ENCODE measurements at regions not wholly inside any gene's neighbourhood (a gene's known extent, or its start where the extent isn't known, plus 50 kb on each side); places are given as distances from the start of the nearest gene placed in this dataset.
A peak's percentile ranks its signal among the peaks of the same experiment; 100 is the strongest.
"Not testable (repeated sequence)": the region's sequence is repeated elsewhere in the genome, so short reads cannot be mapped to it uniquely, and the experiment has no call there.

DNA sequence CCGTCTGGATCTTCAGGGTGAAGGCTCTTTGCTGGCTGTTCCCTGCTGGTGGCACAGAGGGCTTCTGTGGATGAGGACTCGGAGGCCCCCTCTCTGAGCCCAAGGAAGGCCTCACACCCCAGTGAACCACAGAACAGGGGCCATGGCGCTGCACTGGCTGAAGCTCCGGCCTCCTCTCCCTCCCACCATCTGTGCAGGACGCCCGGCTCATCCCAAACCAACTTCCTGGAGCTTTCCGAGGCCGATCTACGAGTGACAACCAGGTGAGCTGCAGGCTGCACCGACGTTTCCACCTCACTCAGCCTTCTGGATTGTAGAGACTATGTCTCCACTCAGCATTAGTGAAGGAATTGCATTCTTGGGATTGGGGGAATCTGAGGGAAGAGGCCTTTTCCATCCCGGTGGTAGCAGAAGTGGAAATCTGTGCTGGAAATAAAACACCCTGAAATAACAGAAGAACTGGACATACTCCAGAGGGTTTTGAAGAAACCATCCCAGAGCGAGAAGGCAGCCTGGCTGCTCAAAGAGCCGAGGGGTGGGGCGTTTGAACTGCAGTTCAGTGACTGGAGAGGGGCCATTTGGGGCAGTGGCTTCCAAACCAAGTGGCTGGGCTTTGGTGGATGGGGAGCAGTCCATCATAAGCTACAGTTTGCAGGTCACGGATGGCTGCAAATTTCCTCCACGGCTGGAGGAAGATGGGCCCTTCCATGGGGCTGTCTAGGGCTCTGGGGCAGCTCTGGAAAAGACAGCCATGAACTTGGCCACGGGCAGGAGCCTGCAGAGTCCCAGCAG, 120.7 kb upstream of the ZNF469 start:
- H3K27ac ChIP-seq (ENCODE audit: low read depth, low read length, poor library complexity, severe bottlenecking); CTCF ChIA-PET; BruUV-seq (replicated peaks); intact Hi-C loops (cut with micrococcal nuclease; ENCODE audit: unreplicated experiment); H3K27me3 ChIP-seq (replicated peaks; ENCODE audit: insufficient read depth, low read depth, low read length, poor library complexity); H3K36me3 ChIP-seq (ENCODE audit: insufficient read depth, low read length, poor library complexity, severe bottlenecking); H3K4me1 ChIP-seq (ENCODE audit: insufficient read depth, low read length, poor library complexity, severe bottlenecking); DNase-seq (ENCODE audit: low spot score); H3K4me3 ChIP-seq (ENCODE audit: low read depth, low read length, poor library complexity, severe bottlenecking); POLR2A ChIA-PET (ENCODE audit: low non-redundant PET); H3K9me3 ChIP-seq (ENCODE audit: low read depth, low read length, poor library complexity, severe bottlenecking): not testable (repeated sequence)

DNA sequence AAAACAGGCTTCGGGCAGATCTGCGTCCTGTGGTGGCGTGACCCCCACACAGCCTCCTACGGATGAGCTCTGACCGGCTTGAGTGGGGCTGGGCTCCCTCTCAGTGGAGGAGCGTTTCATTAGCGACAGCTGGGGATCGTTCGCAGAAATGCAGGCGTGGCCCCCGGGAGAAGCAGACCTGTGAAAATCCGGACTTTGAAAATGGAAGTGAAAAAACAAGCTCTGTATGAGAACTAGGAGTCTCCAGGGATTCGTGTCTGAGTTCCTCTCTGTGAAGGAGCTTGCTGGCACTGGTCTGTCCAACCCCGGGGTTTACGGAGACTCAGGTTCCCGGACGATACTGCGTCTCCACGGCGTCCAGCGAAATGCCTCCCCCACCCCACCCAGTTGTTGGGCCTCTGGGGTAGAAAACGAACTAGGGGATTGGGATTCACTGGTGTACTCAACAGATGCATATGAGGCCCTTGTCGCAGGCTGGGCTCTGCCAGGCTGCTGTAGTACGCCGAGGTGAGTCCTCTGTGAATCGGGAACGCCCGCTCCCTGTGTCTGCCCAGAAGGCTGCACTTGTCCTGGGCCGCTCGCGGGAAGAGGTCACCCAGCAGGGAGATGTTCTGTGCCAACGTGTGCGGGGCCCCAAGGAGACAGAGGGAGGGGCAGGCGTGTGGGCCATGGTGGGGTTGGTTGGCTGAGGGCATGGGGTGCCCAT, 119.7 kb upstream of the ZNF469 start:
- DNase-seq (ENCODE audit: low spot score); H3K27me3 ChIP-seq (replicated peaks; ENCODE audit: insufficient read depth, low read depth, low read length, poor library complexity); BruUV-seq (replicated peaks); H3K27ac ChIP-seq (ENCODE audit: low read depth, low read length, poor library complexity, severe bottlenecking); H3K4me3 ChIP-seq (ENCODE audit: low read depth, low read length, poor library complexity, severe bottlenecking); intact Hi-C loops (cut with micrococcal nuclease; ENCODE audit: unreplicated experiment); POLR2A ChIA-PET (ENCODE audit: low non-redundant PET); H3K4me1 ChIP-seq (ENCODE audit: insufficient read depth, low read length, poor library complexity, severe bottlenecking); CTCF ChIA-PET; H3K36me3 ChIP-seq (ENCODE audit: insufficient read depth, low read length, poor library complexity, severe bottlenecking); H3K9me3 ChIP-seq (ENCODE audit: low read depth, low read length, poor library complexity, severe bottlenecking): not testable (repeated sequence)

DNA sequence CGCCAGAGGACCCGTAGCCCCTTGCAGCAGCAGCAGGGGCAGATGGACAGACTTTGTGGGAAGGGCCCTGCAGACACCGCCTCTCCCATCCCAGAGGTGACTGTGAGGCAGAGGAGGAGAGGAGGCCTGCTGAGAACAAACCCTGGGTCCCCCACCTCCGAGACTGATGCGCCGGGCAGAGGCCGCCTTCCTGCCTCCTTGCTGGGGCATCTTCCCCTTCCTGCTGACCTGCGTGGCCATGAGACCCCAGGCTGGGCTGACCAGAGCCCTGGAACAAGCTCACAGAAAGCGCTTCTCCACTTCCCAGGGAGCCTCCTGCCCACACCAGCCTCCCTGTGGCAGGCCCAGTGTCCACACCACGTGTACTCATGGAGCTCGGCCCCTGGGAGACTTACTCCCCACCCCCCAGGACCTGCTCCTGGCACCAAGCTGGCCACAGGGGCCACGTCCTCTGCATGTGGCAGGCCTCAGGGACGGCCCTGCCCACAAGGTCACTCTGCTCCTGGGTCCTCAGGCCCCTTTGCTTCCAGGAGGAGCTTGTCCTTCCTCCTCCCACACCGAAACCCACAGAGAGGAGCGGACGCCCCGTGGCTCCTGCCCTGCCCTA, 119.0 kb upstream of the ZNF469 start:
- H3K9me3 ChIP-seq (ENCODE audit: low read depth, low read length, poor library complexity, severe bottlenecking); H3K27ac ChIP-seq (ENCODE audit: low read depth, low read length, poor library complexity, severe bottlenecking); BruUV-seq (replicated peaks); intact Hi-C loops (cut with micrococcal nuclease; ENCODE audit: unreplicated experiment); H3K4me1 ChIP-seq (ENCODE audit: insufficient read depth, low read length, poor library complexity, severe bottlenecking); H3K27me3 ChIP-seq (replicated peaks; ENCODE audit: insufficient read depth, low read depth, low read length, poor library complexity); POLR2A ChIA-PET (ENCODE audit: low non-redundant PET); H3K36me3 ChIP-seq (ENCODE audit: insufficient read depth, low read length, poor library complexity, severe bottlenecking); CTCF ChIA-PET; H3K4me3 ChIP-seq (ENCODE audit: low read depth, low read length, poor library complexity, severe bottlenecking); DNase-seq (ENCODE audit: low spot score): not testable (repeated sequence)

DNA sequence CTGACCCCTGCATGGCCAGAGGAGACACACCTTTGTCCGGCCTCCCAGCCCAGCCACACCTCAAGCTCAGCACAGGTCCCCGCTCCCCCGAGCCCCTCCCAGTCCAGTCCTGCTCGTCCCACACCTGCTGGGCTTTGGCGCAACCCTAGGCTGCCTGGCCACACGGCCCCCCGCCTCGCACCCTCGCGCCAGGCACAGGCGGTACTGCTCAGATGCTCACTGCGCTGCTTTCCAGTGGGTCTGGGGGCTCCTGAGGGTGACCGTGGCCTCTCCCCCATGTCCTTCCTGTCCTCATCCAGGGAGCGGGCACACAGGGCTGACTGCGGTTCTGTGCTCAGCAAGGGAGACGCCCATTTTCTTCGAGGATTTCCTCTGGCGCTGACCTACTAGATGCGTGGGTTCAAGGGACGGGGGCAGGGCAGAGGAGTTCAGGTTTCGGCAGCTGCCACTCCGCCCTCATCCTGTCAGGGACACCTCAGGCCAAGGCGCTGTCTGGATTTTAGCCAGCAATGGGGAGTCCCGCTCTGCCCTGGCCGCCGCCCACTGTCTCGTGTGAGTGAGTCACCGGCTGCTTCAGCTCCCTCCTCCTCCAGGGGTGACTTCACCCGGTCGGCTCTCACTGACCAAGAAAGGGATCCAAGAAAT, 118.0 kb upstream of the ZNF469 start:
- no peaks in the 10 kb centered on the region for H3K27me3 ChIP-seq (replicated peaks; ENCODE audit: insufficient read depth, low read depth, low read length, poor library complexity)
- H3K36me3 ChIP-seq (ENCODE audit: insufficient read depth, low read length, poor library complexity, severe bottlenecking), result no peaks in the 10 kb centered on the region
- no peaks in the 10 kb centered on the region for H3K9me3 ChIP-seq (ENCODE audit: low read depth, low read length, poor library complexity, severe bottlenecking)
- no peak for TF ChIP-seq EZH2 (IDR thresholded peaks at IDR 0.05; ENCODE audit: borderline replicate concordance, low read depth, low read length, poor library complexity, severe bottlenecking)
- TF ChIP-seq, protein P1, sequence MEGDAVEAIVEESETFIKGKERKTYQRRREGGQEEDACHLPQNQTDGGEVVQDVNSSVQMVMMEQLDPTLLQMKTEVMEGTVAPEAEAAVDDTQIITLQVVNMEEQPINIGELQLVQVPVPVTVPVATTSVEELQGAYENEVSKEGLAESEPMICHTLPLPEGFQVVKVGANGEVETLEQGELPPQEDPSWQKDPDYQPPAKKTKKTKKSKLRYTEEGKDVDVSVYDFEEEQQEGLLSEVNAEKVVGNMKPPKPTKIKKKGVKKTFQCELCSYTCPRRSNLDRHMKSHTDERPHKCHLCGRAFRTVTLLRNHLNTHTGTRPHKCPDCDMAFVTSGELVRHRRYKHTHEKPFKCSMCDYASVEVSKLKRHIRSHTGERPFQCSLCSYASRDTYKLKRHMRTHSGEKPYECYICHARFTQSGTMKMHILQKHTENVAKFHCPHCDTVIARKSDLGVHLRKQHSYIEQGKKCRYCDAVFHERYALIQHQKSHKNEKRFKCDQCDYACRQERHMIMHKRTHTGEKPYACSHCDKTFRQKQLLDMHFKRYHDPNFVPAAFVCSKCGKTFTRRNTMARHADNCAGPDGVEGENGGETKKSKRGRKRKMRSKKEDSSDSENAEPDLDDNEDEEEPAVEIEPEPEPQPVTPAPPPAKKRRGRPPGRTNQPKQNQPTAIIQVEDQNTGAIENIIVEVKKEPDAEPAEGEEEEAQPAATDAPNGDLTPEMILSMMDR (conservative IDR thresholded peaks at IDR 0.05; ENCODE audit: low read depth, low read length), result no peak
- BruUV-seq (replicated peaks), result no TSS peak
- no peak overlapping the region for H3K27ac ChIP-seq (ENCODE audit: low read depth, low read length, poor library complexity, severe bottlenecking)
- intact Hi-C loops (cut with micrococcal nuclease; ENCODE audit: unreplicated experiment), result no loop called here
- H3K4me1 ChIP-seq (ENCODE audit: insufficient read depth, low read length, poor library complexity, severe bottlenecking), result no peaks in the 10 kb centered on the region
- peak; percentile 24 for DNase-seq (ENCODE audit: low spot score)
- no peak overlapping the region for H3K4me3 ChIP-seq (ENCODE audit: low read depth, low read length, poor library complexity, severe bottlenecking)
- POLR2A ChIA-PET (ENCODE audit: low non-redundant PET), result no interaction called here
- CTCF ChIA-PET, result no interaction called here

DNA sequence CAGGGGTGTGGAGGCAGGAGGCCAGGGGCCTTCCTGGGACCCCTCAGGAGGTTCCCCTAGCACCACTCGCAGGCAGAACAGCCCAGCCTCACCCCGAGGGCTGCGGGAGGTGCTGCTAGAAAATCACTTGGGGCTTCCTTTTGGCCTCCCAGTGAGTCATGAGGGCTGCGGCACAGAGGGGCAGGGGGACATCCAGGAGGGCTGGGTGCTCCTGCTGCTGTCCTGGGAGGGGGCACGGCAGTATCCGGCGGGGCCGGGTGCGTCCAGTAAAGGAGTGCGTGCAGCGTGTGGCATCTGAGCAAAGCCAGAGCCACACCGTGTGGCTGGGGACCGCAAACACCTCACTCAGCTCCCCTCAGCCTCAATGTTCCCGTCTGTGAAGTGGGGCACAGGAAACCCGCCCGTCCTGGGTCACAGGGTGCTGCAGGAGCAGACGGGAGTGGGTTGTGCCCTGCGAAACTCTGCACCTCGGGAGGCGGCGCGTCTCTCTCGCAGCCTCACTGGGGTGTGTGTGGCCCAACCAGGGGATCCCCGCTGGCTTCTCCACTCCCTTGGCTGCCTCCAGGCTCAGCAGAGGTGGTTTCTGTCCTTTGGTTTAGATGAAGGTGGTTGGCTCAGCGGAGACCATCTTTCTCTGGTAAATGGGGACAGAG, 117.3 kb upstream of the ZNF469 start:
- H3K4me1 ChIP-seq (ENCODE audit: insufficient read depth, low read length, poor library complexity, severe bottlenecking); BruUV-seq (replicated peaks); intact Hi-C loops (cut with micrococcal nuclease; ENCODE audit: unreplicated experiment); H3K27ac ChIP-seq (ENCODE audit: low read depth, low read length, poor library complexity, severe bottlenecking); H3K9me3 ChIP-seq (ENCODE audit: low read depth, low read length, poor library complexity, severe bottlenecking); H3K4me3 ChIP-seq (ENCODE audit: low read depth, low read length, poor library complexity, severe bottlenecking); H3K36me3 ChIP-seq (ENCODE audit: insufficient read depth, low read length, poor library complexity, severe bottlenecking); POLR2A ChIA-PET (ENCODE audit: low non-redundant PET); DNase-seq (ENCODE audit: low spot score); CTCF ChIA-PET; H3K27me3 ChIP-seq (replicated peaks; ENCODE audit: insufficient read depth, low read depth, low read length, poor library complexity): not testable (repeated sequence)

DNA sequence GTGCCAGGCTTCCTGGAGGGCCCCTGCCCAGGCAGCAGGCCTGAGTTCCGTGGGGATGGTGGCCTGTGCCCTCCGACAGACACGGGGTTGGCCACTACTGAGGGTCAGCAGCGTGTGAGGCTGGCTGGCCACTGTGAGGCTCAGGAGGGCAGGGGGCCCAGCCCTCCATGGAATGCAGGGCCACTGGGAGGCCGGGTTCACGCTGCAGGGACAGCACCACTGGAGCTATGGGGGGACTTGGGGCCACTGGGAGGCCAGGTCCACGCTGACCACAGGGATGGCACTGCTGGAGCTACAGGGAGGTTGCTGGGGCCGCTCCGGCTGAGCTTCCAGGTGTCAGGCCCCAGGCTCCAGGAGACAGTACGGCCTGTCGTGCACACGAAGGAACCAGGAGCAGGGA, 116.7 kb upstream of the ZNF469 start:
- POLR2A ChIA-PET (ENCODE audit: low non-redundant PET); CTCF ChIA-PET; DNase-seq (ENCODE audit: low spot score); H3K4me3 ChIP-seq (ENCODE audit: low read depth, low read length, poor library complexity, severe bottlenecking); intact Hi-C loops (cut with micrococcal nuclease; ENCODE audit: unreplicated experiment); H3K27me3 ChIP-seq (replicated peaks; ENCODE audit: insufficient read depth, low read depth, low read length, poor library complexity); H3K36me3 ChIP-seq (ENCODE audit: insufficient read depth, low read length, poor library complexity, severe bottlenecking); H3K4me1 ChIP-seq (ENCODE audit: insufficient read depth, low read length, poor library complexity, severe bottlenecking); H3K9me3 ChIP-seq (ENCODE audit: low read depth, low read length, poor library complexity, severe bottlenecking); BruUV-seq (replicated peaks); H3K27ac ChIP-seq (ENCODE audit: low read depth, low read length, poor library complexity, severe bottlenecking): not testable (repeated sequence)

Data from A673 (cell line).